IMR-90 (cell line): ENCODE measurements at regions not wholly inside any gene's neighbourhood (a gene's known extent, or its start where the extent isn't known, plus 50 kb on each side); places are given as distances from the start of the nearest gene placed in this dataset.

Experiments used
- ATAC-seq: fragments of 200-7000 bp; cut with Tn5 transposase; 2 replicates; pipeline ENCODE4 v1.9.1; 2020; ENCODE audit warnings: low read depth, mild to moderate bottlenecking, moderate library complexity
- BruUV-seq: library from RNA; stranded (reverse); fragments of 400-500 nt; replicated peaks from 2 replicates; lab custom pipeline; 2021; lab: Mats Ljungman, UMichigan
- CTCF ChIA-PET: fragments of 300-600 bp; formaldehyde crosslinking; extraction: SDS; loops from one replicate; lab custom pipeline; 2021; ENCODE audit warnings: antibody characterized with exemption; lab: Yijun Ruan, JAX
- POLR2A ChIA-PET: fragments of 300-600 bp; sonication (Branson Sonifier 250); formaldehyde crosslinking; loops from one replicate; lab custom pipeline; 2022; ENCODE audit warnings: antibody characterized with exemption; ENCODE audit not compliant: unreplicated experiment; lab: Charles Lee
- DNase-seq: peaks from one replicate; pipeline ENCODE4 v3.0.0; 2013
- H2AFZ ChIP-seq: replicated peaks from 2 replicates; pipeline ENCODE3; 2013; ENCODE audit warnings: low read length, mild to moderate bottlenecking; ENCODE audit not compliant: poor library complexity
- H2AK5ac ChIP-seq: 2 replicates; pipeline ENCODE4 v1.6.1; 2013; ENCODE audit warnings: low read depth, low read length, inconsistent platforms
- H2AK9ac ChIP-seq: replicated peaks from 2 replicates; pipeline ENCODE3; 2013; ENCODE audit warnings: mild to moderate bottlenecking, low read depth, low read length, moderate library complexity; ENCODE audit not compliant: poor library complexity
- H2BK120ac ChIP-seq: 2 replicates; pipeline ENCODE4 v1.6.1; 2013; ENCODE audit warnings: low read depth, low read length, inconsistent platforms
- H2BK15ac ChIP-seq: 3 replicates; pipeline ENCODE4 v1.6.1; 2013; ENCODE audit warnings: low read depth, low read length, inconsistent platforms
- H2BK20ac ChIP-seq: 2 replicates; pipeline ENCODE4 v1.6.1; 2013; ENCODE audit warnings: low read depth, mild to moderate bottlenecking, inconsistent platforms, low read length, moderate library complexity
- H2BK5ac ChIP-seq: 2 replicates; pipeline ENCODE4 v1.6.1; 2013; ENCODE audit warnings: mild to moderate bottlenecking, low read depth, low read length, inconsistent platforms; ENCODE audit not compliant: poor library complexity, severe bottlenecking
- H3K14ac ChIP-seq: replicated peaks from 2 replicates; pipeline ENCODE4 v1.6.1; 2013; ENCODE audit warnings: low read depth, low read length, inconsistent platforms
- H3K18ac ChIP-seq: 2 replicates; pipeline ENCODE4 v1.6.1; 2013; ENCODE audit warnings: low read depth, low read length, control low read depth
- H3K23ac ChIP-seq: 2 replicates; pipeline ENCODE4 v1.6.1; 2013; ENCODE audit warnings: low read depth, low read length, inconsistent platforms
- H3K27ac ChIP-seq: 2 replicates; pipeline ENCODE4 v1.5.1; 2013; ENCODE audit warnings: mild to moderate bottlenecking, control low read depth, low read length; ENCODE audit not compliant: insufficient read depth
- H3K27me3 ChIP-seq: 2 replicates; pipeline ENCODE4 v1.6.1; 2013; ENCODE audit warnings: low read length; ENCODE audit not compliant: control insufficient read depth, insufficient read depth
- H3K36me3 ChIP-seq: 2 replicates; pipeline ENCODE4 v1.6.1; 2013; ENCODE audit warnings: low read length, mixed read lengths; ENCODE audit not compliant: control insufficient read depth, insufficient read depth
- H3K4ac ChIP-seq: 2 replicates; pipeline ENCODE4 v1.6.1; 2013; ENCODE audit warnings: low read depth, low read length, inconsistent platforms
- H3K4me1 ChIP-seq: 2 replicates; pipeline ENCODE4 v1.6.1; 2013; ENCODE audit warnings: low read length, mixed read lengths; ENCODE audit not compliant: control insufficient read depth, insufficient read depth
- H3K4me2 ChIP-seq: 2 replicates; pipeline ENCODE4 v1.6.1; 2013; ENCODE audit warnings: low read depth, mild to moderate bottlenecking, control low read depth, low read length, moderate library complexity
- H3K4me3 ChIP-seq: 2 replicates; pipeline ENCODE4 v1.5.1; 2013; ENCODE audit warnings: low read depth, mild to moderate bottlenecking, control low read depth, low read length, moderate library complexity; ENCODE audit not compliant: insufficient read depth
- H3K56ac ChIP-seq: 2 replicates; pipeline ENCODE4 v1.6.1; 2013; ENCODE audit warnings: low read length, inconsistent platforms; ENCODE audit not compliant: insufficient read depth; ENCODE audit errors: extremely low read depth
- H3K79me1 ChIP-seq, 2 experiments: 2 replicates each; pipeline ENCODE4 v1.6.1; 2013; ENCODE audit warnings: low read length in 2 of 2, inconsistent platforms in 1 of 2, low read depth in 1 of 2
- H3K9ac ChIP-seq: 2 replicates; pipeline ENCODE4 v1.6.1; 2013; ENCODE audit warnings: low read depth, low read length, control low read depth
- H3K9me1 ChIP-seq: 2 replicates; pipeline ENCODE4 v1.6.1; 2013; ENCODE audit warnings: low read length, inconsistent platforms; ENCODE audit not compliant: insufficient read depth
- H3K9me3 ChIP-seq: 2 replicates; pipeline ENCODE4 v1.6.1; 2013; ENCODE audit warnings: low read length; ENCODE audit not compliant: control insufficient read depth, insufficient read depth
- H4K20me1 ChIP-seq: 2 replicates; pipeline ENCODE4 v1.6.1; 2013; ENCODE audit warnings: low read length, inconsistent platforms; ENCODE audit not compliant: insufficient read depth
- H4K5ac ChIP-seq: 2 replicates; pipeline ENCODE4 v1.6.1; 2013; ENCODE audit warnings: mild to moderate bottlenecking, low read depth, low read length, control low read depth
- H4K8ac ChIP-seq, 2 experiments: 2 replicates each; pipeline ENCODE4 v1.6.1; 2013; ENCODE audit warnings: low read depth in 2 of 2, low read length in 2 of 2, control low read depth in 1 of 2, inconsistent platforms in 1 of 2
- H4K91ac ChIP-seq: 2 replicates; pipeline ENCODE4 v1.6.1; 2013; ENCODE audit warnings: low read depth, low read length, inconsistent platforms; ENCODE audit not compliant: insufficient read depth
- BHLHE40 ChIP-seq: fragments of 150-350 bp; IDR thresholded peaks from 2 replicates; pipeline ENCODE4 v1.6.1; 2016; ENCODE audit warnings: mild to moderate bottlenecking, low read depth, low read length
- CEBPB ChIP-seq: IDR thresholded peaks from 2 replicates; pipeline ENCODE4 v1.6.1; 2012; ENCODE audit warnings: low read depth, low read length, improper control_type of control experiment
- CHD1 ChIP-seq: IDR thresholded peaks from 2 replicates; pipeline ENCODE4 v1.6.1; 2012; ENCODE audit warnings: low read depth, low read length, improper control_type of control experiment
- FOS ChIP-seq: fragments of 150-350 bp; IDR thresholded peaks from 2 replicates; pipeline ENCODE4 v1.6.1; 2016; ENCODE audit warnings: low read depth, low read length
- MAFK ChIP-seq: IDR thresholded peaks from 2 replicates; pipeline ENCODE4 v1.6.1; 2012; ENCODE audit warnings: low read depth, low read length, improper control_type of control experiment
- MAZ ChIP-seq: IDR thresholded peaks from 2 replicates; pipeline ENCODE4 v1.6.1; 2012; ENCODE audit warnings: low read depth, mild to moderate bottlenecking, low read length, improper control_type of control experiment, moderate library complexity, borderline replicate concordance
- MXI1 ChIP-seq: IDR thresholded peaks from 2 replicates; pipeline ENCODE4 v1.6.1; 2012; ENCODE audit warnings: low read depth, mild to moderate bottlenecking, low read length, moderate library complexity, borderline replicate concordance
- NFE2L2 ChIP-seq: fragments of 150-350 bp; IDR thresholded peaks from 2 replicates; pipeline ENCODE4 v1.6.1; 2016; ENCODE audit warnings: low read depth, mild to moderate bottlenecking, low read length
- POLR2A ChIP-seq: IDR thresholded peaks from 2 replicates; pipeline ENCODE4 v1.6.1; 2012; ENCODE audit warnings: mild to moderate bottlenecking, low read depth, low read length
- RAD21 ChIP-seq: IDR thresholded peaks from 2 replicates; pipeline ENCODE4 v1.6.1; 2012; ENCODE audit warnings: low read length, improper control_type of control experiment
- RFX5 ChIP-seq: IDR thresholded peaks from 2 replicates; pipeline ENCODE4 v1.8.0; 2012; ENCODE audit warnings: low read depth, mild to moderate bottlenecking, low read length, moderate library complexity
- SMC3 ChIP-seq: fragments of 150-350 bp; IDR thresholded peaks from 2 replicates; pipeline ENCODE4 v1.6.1; 2016; ENCODE audit warnings: low read depth, mild to moderate bottlenecking, antibody characterized with exemption, low read length, moderate library complexity
- WGBS, 2 experiments: methylation state at CpG; one replicate each; pipeline versions ENCODE4 v1.1.5 to v1.1.7; 2013; ENCODE audit warnings: missing lambda C conversion rate in 2 of 2; ENCODE audit not compliant: insufficient read length in 1 of 2; ENCODE audit errors: extremely low coverage in 2 of 2; 5-methylcytosine and 5-hydroxymethylcytosine counted together
- dilution Hi-C: fragments of 300-500 bp; cut with HindIII; formaldehyde crosslinking; loops from one replicate; pipeline ENCODE4 v1.14.3; 2018; ENCODE audit warnings: low sequenced_read_pairs; ENCODE audit not compliant: unreplicated experiment
- in situ Hi-C: fragments of 300-500 bp; cut with MboI; formaldehyde crosslinking; loops from 3 replicates; pipeline ENCODE4 v1.14.3; 2019; ENCODE audit warnings: low sequenced_read_pairs, inconsistent platforms, mixed read lengths
- intact Hi-C: fragments of 100-400 bp; cut with micrococcal nuclease; formaldehyde crosslinking; loops from 2 replicates; pipeline ENCODE4 v1.10.0; 2022
- TF ChIP-seq, protein P1 (sequence below): fragments of 150-350 bp; IDR thresholded peaks from 2 replicates; pipeline ENCODE4 v1.6.1; 2017; ENCODE audit warnings: mild to moderate bottlenecking, antibody characterized with exemption, low read length, low read depth
- TF ChIP-seq, protein P2 (sequence below): fragments of 150-350 bp; IDR thresholded peaks from 2 replicates; pipeline ENCODE4 v1.6.1; 2016; ENCODE audit warnings: low read depth, mild to moderate bottlenecking, low read length, moderate library complexity, borderline replicate concordance
- TF ChIP-seq, protein P3 (sequence below): conservative IDR thresholded peaks from 2 replicates; pipeline ENCODE4 v1.5.1; 2012; ENCODE audit warnings: mild to moderate bottlenecking, low read depth, low read length, improper control_type of control experiment

DNA sequence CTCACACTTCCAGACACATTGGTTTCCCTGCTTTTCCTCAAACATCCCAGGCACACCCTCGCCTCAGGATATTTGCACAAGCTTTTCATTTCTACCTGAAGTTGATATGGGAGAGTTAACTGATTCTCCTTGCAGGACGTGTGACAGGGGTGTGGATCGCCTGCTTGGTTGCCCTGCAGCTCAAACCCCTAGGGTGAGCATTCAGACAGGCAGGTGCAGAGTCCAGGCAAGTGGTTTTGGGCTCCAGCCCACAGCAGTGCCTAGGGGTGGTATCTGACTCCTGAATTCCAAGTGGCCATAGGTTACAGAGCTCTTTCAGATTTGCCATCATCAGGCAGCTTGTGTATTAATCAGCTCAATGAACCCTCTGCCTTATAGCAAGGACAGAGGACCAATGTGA is 1104.2 kb upstream of the IGFBP7 start:
- in situ Hi-C loops (no loop called here), intact Hi-C loops (no loop called here), dilution Hi-C loops (no loop called here)
- Histone ChIP-seq H3K9me1 (no peaks in the 10 kb centered on the region), H3K56ac (no peak overlapping the region), H4K8ac (no peak overlapping the region), H2BK5ac (no peak overlapping the region), H2BK120ac (no peak overlapping the region), H3K9ac (no peak overlapping the region), H3K27me3 (no peaks in the 10 kb centered on the region), H3K36me3 (no peaks in the 10 kb centered on the region), H2AFZ (no peak overlapping the region), H3K27ac (no peak overlapping the region), H3K4me2 (no peak overlapping the region), H2BK15ac (no peak overlapping the region), H3K14ac (no peak overlapping the region), H3K4me1 (no peaks in the 10 kb centered on the region), H2AK9ac (no peak overlapping the region), H3K4me3 (no peak overlapping the region), H2BK20ac (no peak overlapping the region), H4K91ac (no peak overlapping the region), H3K9me3 (peaks cover 8% of the 10 kb centered on the region), H3K79me1 (no peaks in the 10 kb centered on the region), H4K5ac (no peak overlapping the region), H2AK5ac (no peak overlapping the region), H3K23ac (no peak overlapping the region), H4K20me1 (no peaks in the 10 kb centered on the region), H3K18ac (no peak overlapping the region), H3K4ac (no peak overlapping the region)
- CTCF ChIA-PET, result no interaction called here
- no CpG with 5 or more reads among the region's 3 CpGs for WGBS, 2 experiments
- no peak for ATAC-seq
- POLR2A ChIA-PET, result no interaction called here
- no peak for TF ChIP-seq MXI1
- TF ChIP-seq RFX5, result no peak
- TF ChIP-seq CEBPB, result no peak
- TF ChIP-seq NFE2L2, result no peak
- TF ChIP-seq CHD1, result no peak
- TF ChIP-seq, protein P1, sequence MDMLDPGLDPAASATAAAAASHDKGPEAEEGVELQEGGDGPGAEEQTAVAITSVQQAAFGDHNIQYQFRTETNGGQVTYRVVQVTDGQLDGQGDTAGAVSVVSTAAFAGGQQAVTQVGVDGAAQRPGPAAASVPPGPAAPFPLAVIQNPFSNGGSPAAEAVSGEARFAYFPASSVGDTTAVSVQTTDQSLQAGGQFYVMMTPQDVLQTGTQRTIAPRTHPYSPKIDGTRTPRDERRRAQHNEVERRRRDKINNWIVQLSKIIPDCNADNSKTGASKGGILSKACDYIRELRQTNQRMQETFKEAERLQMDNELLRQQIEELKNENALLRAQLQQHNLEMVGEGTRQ, result no peak
- TF ChIP-seq, protein P2, sequence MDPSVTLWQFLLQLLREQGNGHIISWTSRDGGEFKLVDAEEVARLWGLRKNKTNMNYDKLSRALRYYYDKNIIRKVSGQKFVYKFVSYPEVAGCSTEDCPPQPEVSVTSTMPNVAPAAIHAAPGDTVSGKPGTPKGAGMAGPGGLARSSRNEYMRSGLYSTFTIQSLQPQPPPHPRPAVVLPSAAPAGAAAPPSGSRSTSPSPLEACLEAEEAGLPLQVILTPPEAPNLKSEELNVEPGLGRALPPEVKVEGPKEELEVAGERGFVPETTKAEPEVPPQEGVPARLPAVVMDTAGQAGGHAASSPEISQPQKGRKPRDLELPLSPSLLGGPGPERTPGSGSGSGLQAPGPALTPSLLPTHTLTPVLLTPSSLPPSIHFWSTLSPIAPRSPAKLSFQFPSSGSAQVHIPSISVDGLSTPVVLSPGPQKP, result no peak
- no peak for TF ChIP-seq FOS
- TF ChIP-seq BHLHE40, result no peak
- no peak for TF ChIP-seq POLR2A
- no peak for TF ChIP-seq SMC3
- TF ChIP-seq, protein P3, sequence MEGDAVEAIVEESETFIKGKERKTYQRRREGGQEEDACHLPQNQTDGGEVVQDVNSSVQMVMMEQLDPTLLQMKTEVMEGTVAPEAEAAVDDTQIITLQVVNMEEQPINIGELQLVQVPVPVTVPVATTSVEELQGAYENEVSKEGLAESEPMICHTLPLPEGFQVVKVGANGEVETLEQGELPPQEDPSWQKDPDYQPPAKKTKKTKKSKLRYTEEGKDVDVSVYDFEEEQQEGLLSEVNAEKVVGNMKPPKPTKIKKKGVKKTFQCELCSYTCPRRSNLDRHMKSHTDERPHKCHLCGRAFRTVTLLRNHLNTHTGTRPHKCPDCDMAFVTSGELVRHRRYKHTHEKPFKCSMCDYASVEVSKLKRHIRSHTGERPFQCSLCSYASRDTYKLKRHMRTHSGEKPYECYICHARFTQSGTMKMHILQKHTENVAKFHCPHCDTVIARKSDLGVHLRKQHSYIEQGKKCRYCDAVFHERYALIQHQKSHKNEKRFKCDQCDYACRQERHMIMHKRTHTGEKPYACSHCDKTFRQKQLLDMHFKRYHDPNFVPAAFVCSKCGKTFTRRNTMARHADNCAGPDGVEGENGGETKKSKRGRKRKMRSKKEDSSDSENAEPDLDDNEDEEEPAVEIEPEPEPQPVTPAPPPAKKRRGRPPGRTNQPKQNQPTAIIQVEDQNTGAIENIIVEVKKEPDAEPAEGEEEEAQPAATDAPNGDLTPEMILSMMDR, result no peak
- no peak for TF ChIP-seq RAD21
- TF ChIP-seq MAFK, result no peak
- no peak for TF ChIP-seq MAZ
- no TSS peak for BruUV-seq
- DNase-seq, result no peak
